Right lung (tissue), 2 donors: ENCODE measurements at regions not wholly inside any gene's neighbourhood (a gene's known extent, or its start where the extent isn't known, plus 50 kb on each side); places are given as distances from the start of the nearest gene placed in this dataset.
"Not testable (repeated sequence)": the region's sequence is repeated elsewhere in the genome, so short reads cannot be mapped to it uniquely, and the experiment has no call there.

ENCODE experiments used
- DNase-seq, 2 donors: peaks; one replicate each; pipeline ENCODE4 v3.0.0-alpha.2; 2013

DNA sequence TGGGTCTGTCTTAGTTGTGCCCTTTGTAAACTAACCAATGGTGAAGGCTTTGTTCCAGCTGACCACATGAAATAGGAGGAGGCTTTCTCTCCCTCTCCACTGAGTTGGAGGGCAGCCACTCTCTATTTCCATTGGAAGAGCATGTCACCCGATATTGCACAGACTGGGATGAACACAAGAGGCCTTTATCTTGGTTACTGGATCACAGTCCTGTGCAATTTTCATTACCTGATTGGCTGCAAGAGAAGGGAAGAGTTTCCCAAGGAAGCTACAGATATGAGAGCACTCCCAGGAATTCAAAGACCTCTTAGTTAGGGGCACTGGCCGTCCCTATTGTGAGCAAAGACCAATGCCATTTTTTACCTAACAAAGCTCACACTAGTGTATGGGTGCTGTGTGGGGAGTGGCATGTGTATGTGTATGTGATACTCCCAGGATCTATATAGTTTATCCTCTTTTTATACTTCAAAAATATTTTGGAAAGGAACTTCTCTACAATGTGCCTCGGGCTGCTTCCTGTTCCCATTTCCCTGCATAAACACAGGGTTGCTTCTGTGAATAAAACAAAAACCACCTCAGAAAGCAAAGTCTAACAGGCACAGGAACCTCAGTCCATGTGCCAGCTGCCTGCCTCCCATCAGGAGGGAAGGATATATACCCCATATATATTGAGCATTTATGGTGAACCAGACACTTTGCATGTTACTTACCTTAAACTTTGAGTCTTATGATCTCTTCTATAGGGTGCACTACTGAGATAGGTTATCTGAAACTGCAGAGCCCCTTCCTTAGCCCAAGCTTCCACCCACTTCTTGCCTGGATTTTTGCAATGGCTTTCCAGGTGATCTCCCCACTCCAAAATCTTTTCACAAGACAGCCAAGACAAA is 126.5 kb downstream of the RASSF10 start:
- DNase-seq: no peak

DNA sequence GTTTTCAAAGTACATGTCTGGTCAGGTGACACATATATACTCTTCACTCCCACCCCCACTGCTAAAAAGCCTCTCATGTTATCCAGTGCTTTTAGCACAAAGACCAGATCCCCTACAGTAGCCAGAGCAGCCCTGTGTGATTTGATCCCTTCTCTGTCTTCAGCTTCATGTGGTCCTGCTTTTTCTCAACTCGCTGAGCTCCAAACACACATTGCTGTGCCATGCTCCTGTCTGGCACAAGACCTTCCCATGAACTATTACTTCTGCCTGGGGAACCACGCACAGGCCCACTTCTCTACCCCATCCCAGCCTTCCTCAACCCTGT is 127.1 kb downstream of the RASSF10 start:
- DNase-seq: no peak

DNA sequence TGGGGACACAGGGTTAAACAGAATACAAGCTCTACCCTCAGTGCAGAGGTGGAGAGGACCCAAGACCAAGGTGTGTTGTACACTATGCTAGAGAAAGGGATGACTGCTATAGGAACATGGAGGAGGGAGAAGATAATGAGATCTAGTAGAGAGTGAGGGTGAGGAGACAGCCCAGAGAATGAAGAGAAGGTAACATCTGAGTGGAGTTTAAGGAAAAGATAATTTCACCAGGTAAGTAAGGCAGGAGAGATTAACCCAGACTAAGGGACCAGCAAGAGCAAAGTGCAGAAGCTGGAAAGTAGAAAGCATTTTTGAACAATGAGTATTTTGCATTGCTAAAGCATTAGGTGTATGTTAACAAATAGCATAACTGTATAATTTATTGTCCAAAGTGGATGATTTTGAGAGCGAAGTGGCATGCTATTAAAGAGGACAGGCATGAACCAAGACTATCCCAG is 128.8 kb downstream of the RASSF10 start:
- no peak for DNase-seq

DNA sequence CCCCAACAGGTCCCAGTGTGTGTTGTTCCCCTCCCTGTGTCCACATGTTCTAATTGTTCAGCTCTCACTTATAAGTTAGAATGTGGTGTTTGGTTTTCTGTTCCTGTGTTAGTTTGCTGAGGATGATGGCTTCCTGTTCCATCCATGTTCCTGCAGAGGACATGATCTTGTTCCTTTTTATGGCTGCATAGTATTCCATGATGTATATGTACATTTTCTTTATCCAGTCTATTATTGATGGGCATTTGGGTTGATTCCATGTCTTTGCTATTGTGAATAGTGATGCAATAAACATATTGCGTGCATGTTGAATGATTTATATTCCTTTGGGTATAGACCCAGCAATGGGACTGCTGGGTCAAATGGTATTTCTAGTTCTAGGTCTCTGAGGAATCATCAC is 130.0 kb downstream of the RASSF10 start:
- DNase-seq: not testable (repeated sequence)

DNA sequence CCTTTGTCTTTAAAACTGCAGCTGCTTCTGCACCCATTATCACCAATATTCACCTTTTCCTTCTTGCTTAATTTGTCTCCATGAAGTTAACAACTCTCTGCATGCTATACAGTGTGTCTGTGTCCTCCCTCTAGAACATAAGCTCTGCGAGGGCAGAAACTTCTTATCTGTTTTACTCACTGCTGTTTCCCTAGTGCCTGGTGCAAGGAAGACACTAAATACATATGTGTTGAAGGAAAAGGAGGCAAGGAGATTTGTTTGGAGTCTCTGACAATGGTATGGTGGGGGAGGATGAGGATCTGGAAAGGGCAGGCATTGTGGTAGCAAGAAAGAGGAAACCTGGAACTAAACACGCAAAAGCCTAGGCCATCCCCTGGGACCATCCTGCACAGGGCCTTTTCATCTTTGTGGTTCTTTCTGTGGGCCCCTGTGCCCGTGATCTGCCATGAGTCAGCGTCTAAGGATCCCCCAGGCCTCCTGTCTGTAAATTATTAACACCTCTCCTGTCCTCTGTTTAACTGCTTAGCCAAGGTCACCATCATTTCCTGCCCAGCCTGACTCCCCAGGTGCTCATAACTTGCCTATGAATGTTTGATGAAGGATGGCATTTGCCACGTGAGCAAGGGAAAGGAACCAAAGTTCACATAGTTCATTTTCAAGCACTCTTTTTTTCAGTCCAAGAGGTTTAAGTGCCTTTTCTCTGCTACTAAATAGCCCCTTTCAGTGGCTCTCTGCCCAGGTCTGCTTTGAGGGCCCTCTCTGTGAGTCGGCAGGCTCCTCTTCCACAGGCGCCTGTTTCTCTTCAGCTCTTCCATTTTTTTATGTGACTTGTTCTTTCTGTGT is 131.1 kb downstream of the RASSF10 start:
- peak; percentile 68 to 73 for DNase-seq

DNA sequence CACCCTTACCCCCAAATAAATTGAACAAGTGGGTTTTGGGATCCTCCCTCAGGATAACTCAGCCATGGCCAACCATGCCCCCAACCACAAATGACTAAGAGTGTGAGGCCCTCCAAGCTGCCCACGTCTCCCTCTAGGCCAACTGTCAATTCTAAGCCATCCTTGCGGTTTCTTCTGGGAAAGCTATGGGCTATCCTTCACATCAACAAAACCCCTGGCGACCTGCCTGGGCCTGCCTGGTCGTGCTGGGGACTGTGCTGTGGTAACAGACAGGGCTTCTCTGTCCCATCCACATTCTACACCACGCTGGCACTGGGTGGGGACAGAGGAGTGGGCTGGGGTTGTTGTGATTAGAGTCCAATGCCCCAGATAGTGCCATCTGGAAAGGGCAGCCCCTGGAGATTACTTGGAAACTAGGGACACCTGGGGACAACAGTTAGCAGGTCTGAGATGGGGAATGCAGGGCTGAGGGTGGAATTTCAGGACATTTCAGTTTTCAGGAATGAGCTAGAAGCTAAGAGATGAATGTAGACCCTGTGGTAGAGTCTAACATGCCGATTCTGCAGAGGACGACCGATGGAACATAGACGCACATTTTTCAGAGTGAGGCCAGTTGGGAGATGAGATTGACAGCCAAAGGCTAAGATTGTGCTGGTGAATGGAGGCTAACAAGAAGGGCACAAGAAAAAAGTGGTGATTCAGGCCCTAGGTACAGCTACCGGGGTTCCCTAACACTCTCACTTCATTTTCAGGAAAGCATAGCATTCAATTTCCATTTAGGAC is 131.9 kb downstream of the RASSF10 start:
- no peak for DNase-seq

DNA sequence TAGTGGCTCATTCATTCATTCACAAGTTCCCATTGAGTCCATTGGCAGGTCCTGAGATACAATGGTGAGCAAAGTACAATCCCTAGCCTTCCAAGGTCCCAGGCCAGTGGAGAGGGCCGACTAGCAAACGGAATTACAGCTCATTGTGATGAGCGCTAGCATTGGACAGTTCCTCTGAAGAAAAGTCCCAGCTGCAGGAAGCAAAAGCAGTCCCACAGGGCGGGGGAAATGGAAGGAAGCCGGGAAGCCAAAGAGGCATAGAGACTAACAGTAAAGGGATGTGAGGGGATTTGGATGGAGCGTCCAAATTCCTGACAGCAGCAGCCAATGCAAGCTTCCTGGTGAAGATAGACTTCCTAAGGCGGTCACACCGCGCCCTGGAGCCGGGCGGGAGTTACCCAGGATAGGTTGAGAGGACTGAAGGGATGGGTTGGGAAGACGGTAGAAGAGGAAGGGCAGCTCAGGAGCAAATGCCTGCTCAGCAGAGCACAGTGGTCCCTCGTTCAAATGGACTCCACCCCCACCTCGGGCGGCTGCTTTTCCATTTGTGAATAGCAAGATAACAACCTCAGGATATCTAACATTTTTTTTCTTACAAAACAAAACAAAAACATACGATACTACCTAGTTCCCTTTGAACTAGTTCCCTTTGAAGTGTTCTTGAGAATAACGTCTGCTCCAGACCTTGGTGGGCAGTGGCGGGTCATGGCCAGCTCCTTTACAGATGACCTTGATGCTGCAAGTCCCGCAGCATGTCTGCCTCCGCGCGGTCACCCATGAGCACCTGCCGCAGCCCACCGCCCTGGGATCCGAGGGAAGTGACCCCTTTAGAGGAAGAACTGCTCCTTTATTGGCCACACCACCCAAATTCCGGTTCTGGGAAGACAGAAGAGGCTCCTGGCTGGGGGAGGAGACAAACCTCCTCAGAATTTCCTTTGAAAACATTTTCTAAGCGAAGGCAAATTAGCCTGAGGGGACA is 132.9 kb downstream of the RASSF10 start:
- no peak for DNase-seq

DNA sequence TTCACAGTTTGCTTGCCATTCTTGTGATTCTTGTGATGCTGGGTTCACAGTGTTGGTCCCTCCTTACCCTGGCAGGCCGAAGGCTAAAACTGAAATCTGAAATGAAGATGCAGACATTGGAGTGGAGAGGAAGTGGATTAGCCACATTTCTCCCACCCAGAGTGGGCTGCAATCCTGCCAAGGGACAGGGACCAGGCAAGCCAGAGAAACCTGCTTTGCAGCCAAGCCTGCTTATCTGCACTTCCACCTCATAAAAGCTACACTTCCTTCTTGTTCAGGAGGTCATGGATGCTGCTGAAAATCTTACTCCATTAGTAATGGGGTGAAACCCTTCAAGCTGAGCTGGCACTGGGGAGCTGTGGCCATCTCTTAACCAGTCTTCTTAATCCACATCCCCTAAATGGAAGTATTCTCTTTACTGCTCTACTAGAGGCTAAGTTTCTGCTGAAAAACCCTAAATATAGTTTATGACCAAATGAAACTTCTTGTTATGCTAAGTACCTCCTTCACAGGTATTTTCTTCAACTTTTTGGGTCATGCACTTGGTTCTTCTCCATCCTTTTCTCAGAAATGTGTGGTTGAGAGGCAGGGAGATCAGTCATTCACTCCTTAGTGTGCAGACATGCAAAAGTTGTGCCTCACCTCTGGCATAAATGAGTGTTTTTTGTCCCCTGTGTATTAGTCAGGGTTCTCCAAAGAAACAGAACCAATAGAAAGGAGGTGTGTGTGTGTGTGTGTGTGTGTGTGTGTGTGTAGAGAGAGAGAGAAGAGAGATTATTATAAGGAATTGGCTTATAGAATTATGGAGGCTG is 133.9 kb upstream of the BMAL1 start:
- no peak for DNase-seq

DNA sequence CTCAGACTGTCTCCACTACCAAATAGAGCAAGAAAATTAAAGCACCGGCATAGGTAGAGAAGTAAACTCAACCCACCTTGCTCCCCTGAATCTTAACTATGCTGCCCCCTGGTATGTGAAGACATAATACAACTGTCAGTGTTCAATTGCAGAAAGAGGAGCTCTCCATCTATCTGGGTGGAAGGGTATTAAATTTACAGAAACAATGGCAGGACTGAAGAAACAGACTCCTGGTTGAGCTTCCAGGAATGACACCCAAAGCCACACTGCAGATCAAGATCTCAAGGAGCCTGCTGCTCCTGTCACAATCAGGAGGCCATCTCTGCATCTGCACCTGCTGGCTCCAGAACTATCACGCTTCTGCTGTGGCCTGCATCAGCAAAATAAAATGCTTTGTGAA is 132.1 kb upstream of the BMAL1 start:
- no peak for DNase-seq

DNA sequence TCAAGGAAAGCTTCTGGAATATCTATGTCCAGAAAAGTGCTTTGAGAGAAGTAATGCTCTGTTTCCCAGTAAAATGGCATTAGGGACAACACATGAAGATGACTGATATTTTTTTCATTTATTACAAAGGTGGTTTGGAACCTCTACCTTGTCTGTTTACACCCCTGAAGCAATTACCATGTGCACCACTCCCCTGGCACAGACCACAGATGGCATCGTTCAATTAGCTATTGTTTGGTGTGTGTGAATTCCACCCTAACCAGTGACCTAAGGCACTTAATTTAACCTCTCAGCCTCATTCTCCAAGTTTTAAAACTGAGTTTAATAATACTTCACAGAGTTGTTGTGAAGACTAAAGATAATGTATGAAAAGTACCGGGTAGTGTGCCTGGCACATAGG is 127.6 kb upstream of the BMAL1 start:
- no peak for DNase-seq

DNA sequence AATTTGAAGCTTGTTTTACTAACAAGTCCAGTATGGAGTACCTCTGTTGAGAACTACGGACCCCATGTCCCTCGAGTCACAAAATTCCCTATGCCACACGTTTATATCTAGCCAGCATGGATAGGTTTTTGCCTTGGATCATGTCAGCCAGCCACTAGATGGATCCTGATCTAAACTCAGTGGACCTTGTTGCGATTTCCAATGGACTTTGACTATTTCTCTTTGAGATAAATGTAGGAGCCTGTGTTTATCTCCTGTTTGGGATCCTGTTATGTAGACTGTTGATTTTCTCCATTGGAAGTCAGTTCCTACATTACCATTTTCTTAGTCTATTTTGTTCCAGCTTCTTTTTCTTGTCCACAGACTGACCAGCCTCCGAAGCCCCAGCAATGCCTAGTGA is 127.1 kb upstream of the BMAL1 start:
- DNase-seq: no peak

DNA sequence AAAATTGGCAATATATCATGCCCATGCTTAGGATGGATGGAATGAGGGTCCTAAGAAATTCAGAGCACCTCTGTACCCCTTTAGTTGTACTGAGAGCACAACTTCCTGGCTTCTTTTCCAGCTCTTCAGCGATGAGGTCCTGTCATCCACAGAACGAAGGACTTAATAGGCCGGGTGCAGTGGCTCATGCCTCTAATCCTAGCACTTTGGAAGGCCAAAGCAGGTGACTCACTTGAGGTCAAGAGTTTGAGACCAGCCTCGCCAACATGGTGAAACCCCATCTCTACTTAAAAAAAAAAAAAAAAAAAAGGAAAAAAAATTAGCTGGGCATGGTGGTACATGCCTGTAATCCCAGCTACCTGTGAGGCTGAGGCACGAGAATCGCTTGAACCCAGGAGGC is 125.3 kb upstream of the BMAL1 start:
- no peak for DNase-seq

DNA sequence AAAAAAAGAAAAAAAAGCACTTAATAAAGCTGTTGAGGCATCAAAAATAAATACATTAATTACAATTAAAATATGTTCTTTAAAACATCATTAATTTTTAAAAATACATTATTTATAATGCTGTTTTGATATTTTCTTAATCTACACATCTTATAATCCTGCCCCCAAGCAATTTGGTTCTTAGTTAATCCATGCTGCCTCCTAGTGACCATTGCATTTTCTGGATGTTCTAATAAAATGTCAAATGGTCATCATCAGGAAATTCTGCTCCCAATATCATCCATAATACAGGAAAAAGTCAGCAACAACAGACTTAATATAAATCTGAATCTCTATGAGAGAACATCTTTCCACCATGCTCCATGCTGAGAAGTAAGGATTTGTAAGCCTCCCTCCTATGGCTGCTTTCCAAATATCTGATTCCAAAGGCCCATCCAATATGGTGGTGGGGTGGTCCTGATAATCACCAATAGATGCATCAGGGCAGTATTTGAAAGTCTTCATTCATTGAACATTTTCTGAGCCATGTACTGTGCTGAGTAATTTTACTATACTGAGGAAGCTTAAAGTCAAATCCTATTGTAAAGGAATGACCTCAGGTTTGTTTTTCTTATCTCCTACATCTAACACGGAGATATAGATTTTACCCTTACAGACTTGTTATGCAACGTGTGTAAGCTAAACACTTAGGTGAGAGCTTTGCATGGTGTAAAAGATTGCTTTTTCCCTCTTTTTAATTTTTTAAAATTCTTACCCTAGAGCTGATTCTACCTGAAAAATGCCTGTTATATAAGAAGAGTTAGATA is 124.7 kb upstream of the BMAL1 start:
- DNase-seq: no peak

DNA sequence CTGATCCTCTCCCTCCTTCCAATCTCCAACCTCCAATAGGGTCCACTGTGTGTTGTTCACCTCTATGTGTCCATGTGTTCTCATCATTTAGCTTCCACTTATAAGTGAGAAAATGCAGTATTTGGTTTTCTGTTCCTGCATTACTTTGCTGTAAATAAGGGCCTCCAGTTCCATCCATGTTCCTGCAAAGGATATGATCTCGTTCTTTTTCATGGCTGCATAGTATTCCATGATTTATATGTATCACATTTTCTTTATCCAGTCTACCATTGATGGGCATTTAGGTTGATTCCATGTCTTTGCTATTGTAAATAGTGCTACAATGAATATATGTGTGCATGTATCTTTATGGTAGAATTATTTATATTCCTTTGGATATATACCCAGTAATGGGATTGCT is 123.2 kb upstream of the BMAL1 start:
- not testable (repeated sequence) for DNase-seq

DNA sequence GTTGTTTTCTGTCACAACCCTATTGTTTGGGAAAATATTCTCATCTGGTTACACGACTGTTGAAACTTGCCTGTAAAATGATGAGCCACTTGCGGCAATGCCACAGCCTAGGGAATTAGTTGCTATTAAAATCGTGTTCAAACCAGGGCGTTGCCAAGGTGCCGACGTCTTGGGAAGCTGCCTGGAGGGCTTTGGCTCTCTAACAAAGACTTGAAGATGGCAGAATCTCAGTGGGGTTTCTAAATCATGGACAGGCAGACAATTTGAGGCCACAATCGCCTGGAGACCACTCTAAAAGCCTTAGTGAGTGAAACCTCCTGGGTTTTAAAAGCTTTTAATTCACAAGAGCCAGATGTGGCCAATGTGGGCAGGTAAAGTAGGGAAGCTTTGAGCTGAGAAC is 117.2 kb upstream of the BMAL1 start:
- DNase-seq: no peak

DNA sequence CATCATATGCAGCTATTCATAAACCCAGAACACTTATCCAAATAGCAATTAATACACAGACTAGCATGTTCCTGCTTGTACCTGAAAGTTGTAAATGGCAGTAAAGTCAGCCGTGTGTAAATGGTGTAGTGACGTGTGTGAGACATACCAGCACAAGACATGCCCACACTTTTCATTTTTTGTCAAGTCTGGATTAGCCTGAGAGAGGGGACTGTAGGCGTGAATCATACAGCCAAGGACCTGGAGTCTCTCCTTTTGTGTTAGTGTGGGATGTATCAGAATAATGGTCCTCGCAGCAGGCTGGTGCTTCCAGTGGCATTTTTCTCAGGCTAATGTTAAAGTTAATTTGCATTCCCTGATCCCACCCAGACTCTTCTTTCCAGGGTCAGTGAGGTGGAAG is 116.8 kb upstream of the BMAL1 start:
- DNase-seq: no peak

DNA sequence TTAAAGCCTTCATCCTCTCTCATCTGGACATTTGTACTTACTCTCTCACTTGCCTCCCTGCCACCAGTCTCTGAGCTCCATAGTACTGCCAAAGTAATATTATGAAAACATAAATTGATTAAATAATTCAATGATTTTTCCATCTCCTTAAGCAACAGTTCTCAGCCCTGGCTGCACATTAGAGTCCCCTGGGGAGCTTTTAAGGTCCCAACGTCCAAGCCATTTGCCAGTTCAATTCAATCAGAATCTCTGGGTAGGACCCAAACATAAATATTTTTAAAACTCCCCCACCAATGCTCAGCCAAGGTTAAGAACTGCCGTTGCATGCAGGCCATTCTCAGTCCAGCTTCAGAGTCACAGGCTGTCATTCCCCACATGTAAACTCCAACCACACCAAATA is 114.4 kb upstream of the BMAL1 start:
- no peak for DNase-seq

DNA sequence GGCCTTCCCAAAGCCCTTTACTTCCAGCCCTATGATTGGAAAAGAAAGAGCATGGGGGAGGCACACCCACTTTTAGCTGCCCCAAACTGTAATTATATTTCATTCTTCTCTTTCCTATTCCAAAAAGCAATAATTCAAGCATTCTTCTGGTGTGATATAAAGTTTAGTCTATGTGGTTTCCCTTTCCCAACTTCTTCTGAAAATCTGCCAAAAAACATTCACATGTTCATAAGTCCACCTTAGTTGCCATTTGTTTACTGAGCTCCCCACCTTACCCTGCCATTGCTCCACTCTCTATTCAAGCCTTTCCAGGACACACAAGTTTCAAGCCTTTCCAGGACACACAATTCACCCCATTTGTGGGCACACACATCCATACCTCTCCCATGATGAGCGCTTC is 111.6 kb upstream of the BMAL1 start:
- DNase-seq: no peak

DNA sequence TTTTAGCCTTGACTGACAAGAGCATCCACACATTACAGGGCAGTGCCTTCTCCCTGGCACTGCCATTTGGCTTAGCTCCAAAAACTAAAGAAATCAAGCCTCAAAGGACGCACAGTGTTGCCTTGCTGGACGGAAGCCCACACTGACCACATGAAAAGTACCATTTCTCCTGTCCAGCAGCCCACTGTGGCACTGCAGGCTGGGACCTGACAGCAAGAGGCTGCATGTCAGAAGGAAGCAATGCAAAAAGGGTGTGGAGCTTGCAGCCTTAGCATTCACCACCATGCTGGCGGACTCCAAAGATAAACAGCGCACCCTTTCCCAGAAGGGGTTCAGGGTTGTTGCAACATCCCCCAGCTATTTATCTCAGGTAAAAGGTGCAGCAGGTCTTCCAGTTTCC is 109.3 kb upstream of the BMAL1 start:
- DNase-seq: no peak
